Astrocyte (in vitro differentiated cells and primary cell): ENCODE measurements at regions not wholly inside any gene's neighbourhood (a gene's known extent, or its start where the extent isn't known, plus 50 kb on each side); places are given as distances from the start of the nearest gene placed in this dataset.

Source experiments
- CTCF ChIP-seq: IDR thresholded peaks from 2 replicates; pipeline ENCODE4 v1.5.1; 2011; ENCODE audit warnings: low read depth, mild to moderate bottlenecking, inconsistent platforms, low read length, moderate library complexity; ENCODE audit not compliant: insufficient read depth
- EZH2 ChIP-seq: IDR thresholded peaks from 2 replicates; pipeline ENCODE4 v1.6.1; 2012; ENCODE audit warnings: mild to moderate bottlenecking, low read length, inconsistent platforms; ENCODE audit not compliant: insufficient read depth

GRCh38 chr3:178320456-178321351 lies 215.5 kb upstream of the KCNMB2 start:
- TF ChIP-seq CTCF: no peak
- no peak for TF ChIP-seq EZH2
